Posterior cingulate gyrus (tissue), 11 donors: ENCODE measurements at regions not wholly inside any gene's neighbourhood (a gene's known extent, or its start where the extent isn't known, plus 50 kb on each side); places are given as distances from the start of the nearest gene placed in this dataset.
A peak's percentile ranks its signal among the peaks of the same experiment; 100 is the strongest.

Source experiments
- DNase-seq, 10 donors: peaks; one replicate each; pipeline versions ENCODE4 v3.0.0 to v3.0.0-alpha.2; 2020 to 2021; ENCODE audit warnings: mixed read lengths in 3 of 10
- intact Hi-C: fragments of 100-400 bp; cut with DNase I; formaldehyde crosslinking; loops from one replicate; pipeline ENCODE4 v1.15.1; 2023

DNA sequence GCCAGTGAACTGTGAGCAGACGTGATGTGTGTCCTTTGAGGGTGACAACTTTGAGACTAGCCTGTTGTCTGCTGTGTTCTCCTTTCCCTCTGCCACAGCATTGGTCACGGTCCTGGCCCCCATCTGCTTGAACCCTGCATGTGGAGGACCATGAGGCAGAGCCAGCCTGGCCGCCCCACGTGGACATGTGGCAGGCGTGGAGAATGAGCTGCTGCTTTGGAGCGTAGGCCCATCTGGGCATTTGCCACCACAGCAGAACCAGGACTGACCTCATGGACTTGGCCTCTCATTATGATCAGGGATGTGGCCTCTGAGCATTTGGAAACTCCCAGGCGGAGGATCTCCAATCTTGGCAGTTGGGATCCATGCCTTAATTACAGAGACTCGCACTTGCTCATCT lies 448.5 kb downstream of the TCERG1L start:
- intact Hi-C loops: no loop called here
- no peak for DNase-seq

- intact Hi-C loops: no loop called here
- no peak for DNase-seq
These were observed 446.3 kb downstream of the TCERG1L start for GRCh38 chr10:130864961-130865818.

DNA sequence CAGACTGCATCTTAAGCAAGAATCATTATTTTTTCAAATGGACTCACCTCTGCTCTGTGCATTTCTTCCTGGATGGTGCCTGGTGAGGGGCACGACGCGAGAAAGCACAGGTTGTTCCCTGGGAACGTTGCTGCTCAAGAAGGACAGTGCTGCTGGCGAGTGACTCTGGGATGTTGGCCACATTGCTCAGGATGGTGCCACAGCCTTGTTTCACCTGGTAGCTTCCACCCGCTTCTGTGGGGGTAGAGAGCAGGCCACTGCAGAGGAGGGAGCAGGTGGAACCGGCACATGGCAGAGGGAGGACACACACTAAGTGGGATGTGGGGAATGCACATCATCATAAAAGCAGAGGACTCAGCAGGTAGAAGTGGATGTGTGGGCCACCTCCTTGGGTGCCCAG lies 444.7 kb downstream of the TCERG1L start:
- intact Hi-C loops: no loop called here
- DNase-seq: no peak

GRCh38 chr10:130867446-130868194 lies 443.9 kb downstream of the TCERG1L start:
- intact Hi-C loops: no loop called here
- no peak for DNase-seq

- no peak for DNase-seq
- intact Hi-C loops: no loop called here
These were observed 442.2 kb downstream of the TCERG1L start for GRCh38 chr10:130869179-130869841.

DNA sequence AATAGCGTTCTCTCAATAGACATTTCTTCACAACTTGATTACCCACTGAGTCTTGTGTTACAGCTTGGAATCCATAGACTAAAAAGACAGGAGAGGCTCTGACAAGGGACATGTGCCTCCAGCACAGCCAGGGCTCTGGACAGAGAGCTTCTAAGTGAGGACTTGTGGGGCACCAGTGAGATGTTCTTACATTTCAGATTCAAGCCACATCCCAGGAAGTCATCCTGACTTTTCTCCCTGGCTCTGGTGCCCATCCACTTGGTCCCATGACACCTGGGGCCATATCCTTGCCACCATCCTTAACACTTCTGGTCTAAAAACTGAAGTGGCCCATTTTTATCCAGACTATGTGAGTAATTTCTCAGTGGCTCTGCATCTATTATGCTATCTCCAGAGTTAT lies 440.1 kb downstream of the TCERG1L start:
- DNase-seq: no peak
- intact Hi-C loops: no loop called here

DNA sequence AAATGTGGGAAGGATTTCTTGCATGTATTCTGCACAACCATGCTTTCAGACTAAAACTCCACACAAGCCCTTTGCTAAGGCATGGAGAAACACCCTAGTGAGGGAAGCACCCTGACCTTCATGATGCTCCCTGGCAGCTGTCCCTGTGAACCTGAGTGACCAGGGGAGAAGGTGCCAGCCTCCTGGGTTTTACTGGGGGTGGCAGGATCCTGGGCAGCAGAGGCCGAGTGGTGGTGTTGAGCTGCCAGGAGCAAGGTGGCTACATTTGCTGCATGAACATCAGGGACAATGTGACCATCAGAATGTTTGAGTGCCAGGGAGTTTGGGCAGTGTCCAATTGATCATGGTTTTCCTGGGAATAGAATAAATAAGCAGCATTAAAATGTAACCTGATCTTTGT lies 437.9 kb downstream of the TCERG1L start:
- intact Hi-C loops: no loop called here
- no peak for DNase-seq

DNA sequence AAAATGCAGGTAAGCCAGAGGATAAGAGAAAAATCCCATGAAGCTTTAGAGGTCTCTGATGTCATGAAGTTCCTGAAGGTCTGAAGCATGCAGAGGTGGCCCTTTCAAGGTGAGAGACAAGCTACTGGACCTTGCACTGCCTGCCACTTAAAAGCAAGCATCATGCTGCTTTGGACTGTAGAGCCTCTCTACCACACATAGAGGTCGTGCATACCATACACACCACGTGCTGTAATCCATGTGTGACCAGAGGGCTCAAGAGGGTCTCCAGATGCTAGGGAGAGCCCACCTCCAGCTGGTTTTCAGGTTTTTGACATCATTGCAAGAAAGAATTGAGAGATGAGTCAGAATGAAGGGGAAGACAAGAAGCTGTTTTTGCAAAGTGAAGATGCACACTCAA lies 436.4 kb downstream of the TCERG1L start:
- no peak for DNase-seq
- intact Hi-C loops: no loop called here

DNA sequence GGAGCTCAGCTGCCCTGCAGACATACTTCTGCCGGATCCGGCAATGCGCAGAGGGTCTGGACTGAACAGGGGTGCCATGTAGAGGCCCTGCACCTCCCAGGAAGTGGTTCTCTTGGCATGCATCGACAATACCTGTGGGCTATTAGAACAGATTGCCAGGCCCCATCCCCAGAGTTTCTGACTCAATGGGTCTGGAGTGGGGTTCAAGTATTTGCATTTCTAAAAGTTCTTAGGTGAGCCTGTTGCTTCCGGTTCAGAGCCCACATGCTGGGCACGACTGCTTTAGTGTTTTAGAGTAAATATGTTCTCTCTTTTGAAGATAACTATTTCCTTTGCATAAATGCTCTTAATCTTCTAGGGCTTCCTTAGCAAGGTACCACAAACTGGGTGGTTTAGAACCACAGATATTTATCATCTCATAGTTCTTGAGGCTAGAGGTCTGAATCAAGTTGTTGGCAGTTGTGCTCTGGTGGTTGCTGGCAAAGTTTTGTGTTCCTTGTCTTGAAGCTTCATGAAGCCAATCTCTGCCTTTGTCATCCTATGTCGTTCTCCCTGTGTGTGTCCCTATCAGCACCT lies 435.5 kb downstream of the TCERG1L start:
- no peak for DNase-seq
- intact Hi-C loops: no loop called here

DNA sequence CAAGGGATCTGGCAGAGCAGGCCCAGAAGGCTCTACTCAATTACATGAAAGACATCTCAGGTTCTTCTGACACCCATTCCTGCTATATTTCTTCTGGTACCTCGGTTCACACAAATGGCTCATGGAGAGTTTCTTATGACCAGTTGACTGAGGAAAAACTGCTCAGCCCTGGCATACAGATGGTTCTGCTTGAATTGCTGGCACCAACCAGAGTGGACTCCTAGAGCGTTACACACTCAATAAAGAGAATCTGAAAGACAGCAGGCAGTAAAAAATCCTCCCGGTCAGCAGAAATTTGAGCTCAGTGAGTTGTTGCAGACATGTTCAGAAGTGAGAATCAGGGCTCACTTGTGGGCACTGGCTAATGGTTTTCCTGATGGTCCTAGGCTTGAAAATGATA lies 434.4 kb downstream of the TCERG1L start:
- DNase-seq: no peak
- intact Hi-C loops: no loop called here

- DNase-seq: no peak
- intact Hi-C loops: no loop called here
These were observed 433.4 kb downstream of the TCERG1L start for GRCh38 chr10:130878131-130878530.

GRCh38 chr10:130882906-130883305 lies 428.6 kb downstream of the TCERG1L start:
- intact Hi-C loops: no loop called here
- DNase-seq: no peak

GRCh38 chr10:130884456-130884855 lies 427.1 kb downstream of the TCERG1L start:
- peak in 1 of 10 donors; percentile 51 for DNase-seq
- intact Hi-C loops: no loop called here

DNA sequence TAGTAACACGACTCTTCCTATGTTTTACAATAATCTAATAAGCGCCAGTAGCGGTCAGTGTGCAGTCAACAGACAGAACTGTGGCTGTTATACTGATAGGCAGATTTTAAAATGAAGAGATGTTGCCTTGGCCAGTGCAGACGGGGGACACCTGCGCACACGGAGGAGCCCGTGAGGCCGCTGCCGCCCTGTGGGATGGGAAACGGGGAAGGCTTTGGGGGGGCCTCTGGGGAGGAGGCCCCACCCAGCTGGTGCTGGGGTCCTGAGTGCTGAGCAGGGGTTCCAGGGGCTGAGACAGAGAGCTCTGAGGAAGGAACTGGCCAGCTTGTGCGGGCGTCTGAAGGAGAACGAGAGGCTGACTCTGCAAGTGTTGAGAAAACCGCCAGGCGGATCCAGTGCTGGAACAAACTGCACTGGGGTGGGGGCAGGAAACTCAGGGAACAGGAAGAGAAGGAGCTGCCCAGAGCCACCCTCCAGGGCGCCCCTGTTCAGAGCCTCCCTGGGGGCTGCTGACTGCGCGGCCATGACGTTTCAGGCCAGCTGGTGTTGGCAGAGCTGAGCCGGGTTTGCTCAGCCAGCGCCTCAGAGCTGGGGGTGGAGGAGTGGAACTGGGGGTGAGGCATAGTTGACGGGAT lies 426.4 kb downstream of the TCERG1L start:
- intact Hi-C loops: no loop called here
- DNase-seq: peak in 1 of 10 donors; percentile 80

DNA sequence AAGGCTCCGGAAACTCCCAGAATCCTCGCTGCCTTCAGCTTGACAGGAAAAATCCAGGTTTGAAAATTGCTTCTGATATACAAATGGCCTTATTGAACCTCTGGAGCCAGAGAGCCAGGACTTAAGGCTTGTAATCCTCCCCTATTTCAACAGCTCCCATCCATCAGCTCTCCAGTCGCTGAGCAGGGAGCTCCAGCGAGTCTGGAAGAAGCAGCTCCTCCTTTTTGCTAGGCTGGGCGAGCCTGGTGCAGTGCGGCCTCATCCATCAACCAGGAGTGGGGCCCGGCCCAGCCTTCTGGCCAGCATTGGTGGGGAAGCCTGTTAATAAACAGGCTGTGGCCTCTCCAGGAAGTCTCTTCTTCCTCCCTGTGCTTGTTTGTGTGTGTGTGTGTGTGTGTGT lies 424.4 kb downstream of the TCERG1L start:
- DNase-seq: no peak
- intact Hi-C loops: no loop called here

- intact Hi-C loops: no loop called here
- DNase-seq: no peak
These were observed 423.0 kb downstream of the TCERG1L start for GRCh38 chr10:130888493-130888892.

DNA sequence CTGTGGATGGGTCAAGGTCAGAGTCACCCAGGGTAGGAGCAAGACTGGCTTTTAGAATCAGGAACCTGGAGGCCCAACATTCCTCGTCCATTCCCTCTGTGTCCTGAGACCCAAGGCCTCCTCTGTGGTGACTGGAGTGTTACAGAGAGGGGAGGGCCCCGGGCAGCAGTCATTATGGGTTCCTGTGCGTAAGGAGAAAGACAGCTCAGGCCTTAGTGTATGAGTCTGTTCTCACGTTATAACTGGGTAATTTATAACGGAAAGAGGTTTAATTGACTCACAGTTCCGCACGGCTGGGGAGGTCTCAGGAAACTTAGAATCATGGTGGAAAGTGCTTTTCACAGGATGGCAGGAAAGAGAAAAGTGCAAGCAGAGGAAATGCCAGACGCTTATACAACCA lies 422.3 kb downstream of the TCERG1L start:
- intact Hi-C loops: no loop called here
- DNase-seq: no peak

DNA sequence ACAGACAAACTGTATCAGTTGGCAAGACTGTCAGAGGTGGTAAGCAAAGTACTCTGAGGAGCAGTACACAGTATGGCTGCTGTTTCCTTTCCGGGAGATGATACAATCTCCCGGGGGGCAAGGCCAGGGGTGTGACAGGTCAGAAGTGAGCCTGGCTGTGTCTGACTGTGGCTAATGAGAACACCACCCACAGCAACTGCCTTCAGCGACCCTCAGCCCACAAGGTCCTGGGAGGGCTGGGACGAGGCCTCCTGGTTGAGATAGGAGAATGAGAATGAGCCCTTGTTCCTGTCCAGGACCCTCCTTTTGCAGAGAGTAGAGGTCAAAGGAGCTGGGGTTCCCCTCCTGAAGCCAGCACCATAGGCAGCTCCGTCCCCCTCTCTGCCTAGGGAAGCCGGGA lies 421.7 kb downstream of the TCERG1L start:
- intact Hi-C loops: no loop called here
- no peak for DNase-seq

DNA sequence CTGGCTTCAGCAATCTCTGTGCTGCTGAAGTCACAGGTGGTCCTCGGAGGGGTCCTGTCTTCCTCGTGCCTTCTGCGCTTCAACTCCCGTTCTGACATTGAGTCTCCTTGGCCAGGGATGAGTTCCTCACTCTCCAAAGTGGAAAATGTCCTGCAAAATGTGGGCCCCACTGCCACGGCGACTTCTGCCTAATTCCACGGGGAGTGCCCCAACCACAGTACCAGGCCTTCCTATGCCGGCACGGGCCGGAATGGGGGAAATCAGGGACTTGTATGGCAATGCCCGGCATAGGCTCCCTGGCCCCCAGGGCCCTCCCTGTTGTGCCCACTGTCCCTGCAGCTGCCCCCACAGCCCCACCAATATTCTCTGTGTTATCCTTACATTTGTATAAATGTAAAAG lies 420.5 kb downstream of the TCERG1L start:
- peak in 1 of 10 donors; percentile 73 for DNase-seq
- intact Hi-C loops: no loop called here

DNA sequence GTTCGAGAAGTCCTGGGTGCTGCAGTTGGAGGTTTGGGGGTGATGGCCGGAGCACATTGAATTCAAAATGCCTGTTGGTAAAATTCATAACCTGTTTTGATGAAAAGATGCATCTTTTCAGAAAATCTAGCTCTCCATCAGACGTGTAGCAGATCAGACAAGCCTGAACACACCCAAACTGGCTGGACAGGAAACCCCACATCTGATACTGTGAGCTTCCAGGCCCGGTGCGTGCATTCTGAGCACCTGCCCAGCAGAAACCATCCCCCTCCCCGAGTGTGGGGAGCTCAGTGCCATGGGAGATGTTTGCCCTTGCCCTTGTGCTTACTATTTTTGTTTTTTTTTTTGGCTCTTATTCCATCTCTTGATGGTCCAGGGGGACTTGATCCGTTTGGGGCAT lies 417.1 kb downstream of the TCERG1L start:
- intact Hi-C loops: no loop called here
- DNase-seq: no peak

GRCh38 chr10:130895161-130895560 lies 416.4 kb downstream of the TCERG1L start:
- intact Hi-C loops: no loop called here
- DNase-seq: no peak
